ENCODE measurements at regions not wholly inside any gene's neighbourhood (a gene's known extent, or its start where the extent isn't known, plus 50 kb on each side); places are given as distances from the start of the nearest gene placed in this dataset.

DNA sequence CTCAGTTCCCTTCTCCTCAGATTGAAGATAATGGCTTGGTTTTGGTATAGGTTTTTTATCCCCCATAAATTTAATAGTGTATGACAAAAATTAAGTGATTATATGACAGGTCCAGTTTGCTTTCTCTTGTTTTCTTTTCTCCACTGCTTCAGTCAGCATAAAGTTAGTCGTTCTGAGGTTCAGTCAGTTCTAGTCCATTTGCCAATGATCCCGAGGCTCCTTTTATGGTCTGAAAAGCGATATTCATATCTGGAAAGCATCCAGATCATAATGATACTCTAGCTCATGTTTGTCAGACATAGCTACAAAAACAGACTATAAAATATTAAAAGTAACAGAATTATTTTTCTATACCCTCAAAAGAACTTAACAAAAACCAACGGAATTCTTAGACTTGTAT lies 67.1 kb upstream of the SLC38A4 start:
- TF ChIP-seq, protein P1, sequence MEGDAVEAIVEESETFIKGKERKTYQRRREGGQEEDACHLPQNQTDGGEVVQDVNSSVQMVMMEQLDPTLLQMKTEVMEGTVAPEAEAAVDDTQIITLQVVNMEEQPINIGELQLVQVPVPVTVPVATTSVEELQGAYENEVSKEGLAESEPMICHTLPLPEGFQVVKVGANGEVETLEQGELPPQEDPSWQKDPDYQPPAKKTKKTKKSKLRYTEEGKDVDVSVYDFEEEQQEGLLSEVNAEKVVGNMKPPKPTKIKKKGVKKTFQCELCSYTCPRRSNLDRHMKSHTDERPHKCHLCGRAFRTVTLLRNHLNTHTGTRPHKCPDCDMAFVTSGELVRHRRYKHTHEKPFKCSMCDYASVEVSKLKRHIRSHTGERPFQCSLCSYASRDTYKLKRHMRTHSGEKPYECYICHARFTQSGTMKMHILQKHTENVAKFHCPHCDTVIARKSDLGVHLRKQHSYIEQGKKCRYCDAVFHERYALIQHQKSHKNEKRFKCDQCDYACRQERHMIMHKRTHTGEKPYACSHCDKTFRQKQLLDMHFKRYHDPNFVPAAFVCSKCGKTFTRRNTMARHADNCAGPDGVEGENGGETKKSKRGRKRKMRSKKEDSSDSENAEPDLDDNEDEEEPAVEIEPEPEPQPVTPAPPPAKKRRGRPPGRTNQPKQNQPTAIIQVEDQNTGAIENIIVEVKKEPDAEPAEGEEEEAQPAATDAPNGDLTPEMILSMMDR (IDR thresholded peaks at IDR 0.05), result no peak
- no peak for TF ChIP-seq POLR2A (IDR thresholded peaks at IDR 0.05)

Measured in testis (tissue), 2 donors.